Mucosa of gallbladder (tissue), 1 donor: ENCODE measurements at regions not wholly inside any gene's neighbourhood (a gene's known extent, or its start where the extent isn't known, plus 50 kb on each side); places are given as distances from the start of the nearest gene placed in this dataset.

Source experiments
- DNase-seq: peaks from one replicate; pipeline ENCODE4 v3.0.0-alpha.2; 2020; ENCODE audit warnings: low spot score
- donor health status: DM: no; HTN: no; CAD: no.

DNA sequence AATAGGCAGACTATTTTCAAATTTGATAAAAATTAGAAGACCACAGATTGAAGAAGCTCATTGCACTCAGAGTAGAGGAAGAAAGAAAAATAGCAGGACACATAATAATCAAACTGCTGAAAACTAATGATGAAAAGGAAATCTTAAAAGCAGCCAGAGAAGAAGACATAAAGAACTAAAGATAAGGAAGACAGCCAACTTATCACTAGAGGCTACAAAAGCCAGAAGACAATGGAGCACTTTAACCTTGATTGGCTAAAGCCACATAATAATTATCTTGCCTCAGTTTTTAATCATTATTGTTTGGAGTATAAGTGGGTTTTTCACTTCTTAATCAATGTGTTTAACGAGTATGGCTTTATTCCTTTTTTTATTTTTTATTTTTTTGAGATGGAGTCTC is 397.6 kb downstream of the RNF144B start:
- DNase-seq = no peak

DNA sequence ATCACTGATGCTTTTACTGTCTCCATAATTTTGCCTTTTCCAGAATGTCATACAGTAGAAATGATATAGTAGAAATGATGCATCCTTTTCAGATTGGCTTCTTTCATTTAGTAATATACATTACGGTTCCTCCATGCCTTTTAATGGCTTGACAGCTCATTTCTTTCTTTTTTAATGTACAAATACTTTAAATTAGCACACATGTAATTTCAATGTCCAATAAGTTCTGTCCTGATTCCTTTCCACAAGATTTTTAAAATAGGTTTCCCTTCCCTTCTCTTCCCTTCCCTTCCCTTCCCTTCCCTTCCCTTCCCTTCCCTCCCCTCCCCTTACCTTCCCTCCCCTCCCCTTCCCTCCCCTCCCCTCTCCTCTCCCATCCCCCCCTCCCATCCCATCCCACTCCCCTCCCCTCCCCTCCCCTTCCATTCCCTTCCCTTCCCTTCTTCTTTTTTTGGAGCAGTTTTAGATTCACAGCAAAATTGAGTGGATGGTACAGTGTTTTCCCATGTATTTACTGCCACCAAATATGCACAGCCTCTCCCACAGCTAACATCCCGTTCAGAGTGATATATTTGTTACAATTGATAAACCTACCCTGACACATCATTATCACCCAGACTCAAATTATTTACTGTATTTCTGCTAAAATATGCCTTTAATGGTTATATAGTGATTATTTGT is 398.8 kb downstream of the RNF144B start:
- no peak for DNase-seq

DNA sequence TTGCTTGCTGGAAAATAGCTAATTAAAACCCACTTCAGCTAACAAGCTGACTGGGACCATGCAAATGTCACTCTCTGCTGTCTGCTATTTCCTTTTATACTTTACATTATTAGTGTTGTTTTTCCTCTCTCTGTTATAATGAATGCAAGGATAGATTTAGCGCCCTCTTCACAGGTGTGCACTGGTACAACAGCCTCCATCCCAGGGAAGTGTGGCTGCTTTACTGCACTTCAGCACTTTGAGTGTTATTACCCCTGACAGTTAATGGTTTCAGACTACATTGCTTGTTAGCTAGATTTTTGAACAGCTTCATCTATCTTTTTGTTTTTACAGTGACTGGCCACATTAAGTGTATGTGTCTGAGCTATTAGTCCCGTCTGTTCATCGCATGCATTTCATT is 405.7 kb downstream of the RNF144B start:
- DNase-seq = no peak

DNA sequence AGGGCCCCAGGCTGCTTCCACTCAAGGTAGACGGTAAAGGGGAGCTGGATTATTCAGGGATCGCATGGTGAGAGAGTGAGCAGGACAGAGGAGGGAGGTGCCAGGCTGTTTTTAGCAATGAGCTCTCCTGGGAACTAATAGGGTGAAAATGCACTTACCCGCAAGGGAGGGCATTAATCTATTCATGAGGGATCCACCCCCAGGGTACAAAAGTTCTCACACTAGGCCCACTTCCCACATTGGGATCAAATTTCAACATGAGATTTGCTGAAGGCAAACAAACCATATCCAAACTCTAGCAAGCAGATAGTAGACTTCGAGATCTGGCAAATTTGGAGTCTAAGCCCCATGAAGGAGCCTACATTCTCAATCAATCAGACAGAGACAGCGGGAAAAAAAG is 408.6 kb downstream of the RNF144B start:
- DNase-seq = no peak

DNA sequence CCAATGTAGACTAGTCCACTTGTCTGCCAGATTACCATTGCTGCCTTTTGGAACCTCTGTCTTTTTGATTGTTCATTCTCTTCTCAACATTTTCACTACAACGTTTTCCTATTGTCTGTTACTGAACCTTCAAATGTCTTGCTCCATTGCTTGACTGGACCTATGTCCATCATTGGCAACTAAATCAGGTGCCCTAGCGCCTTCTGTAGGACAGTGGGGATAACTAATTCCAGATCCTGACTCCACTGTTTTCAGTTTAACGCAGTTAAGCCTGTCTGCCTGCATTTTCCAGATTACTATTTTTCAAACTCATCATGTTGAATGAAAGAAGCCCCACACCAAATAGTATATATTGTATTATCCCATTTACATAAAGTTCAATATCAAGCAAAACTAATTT is 433.6 kb downstream of the RNF144B start:
- DNase-seq = no peak

DNA sequence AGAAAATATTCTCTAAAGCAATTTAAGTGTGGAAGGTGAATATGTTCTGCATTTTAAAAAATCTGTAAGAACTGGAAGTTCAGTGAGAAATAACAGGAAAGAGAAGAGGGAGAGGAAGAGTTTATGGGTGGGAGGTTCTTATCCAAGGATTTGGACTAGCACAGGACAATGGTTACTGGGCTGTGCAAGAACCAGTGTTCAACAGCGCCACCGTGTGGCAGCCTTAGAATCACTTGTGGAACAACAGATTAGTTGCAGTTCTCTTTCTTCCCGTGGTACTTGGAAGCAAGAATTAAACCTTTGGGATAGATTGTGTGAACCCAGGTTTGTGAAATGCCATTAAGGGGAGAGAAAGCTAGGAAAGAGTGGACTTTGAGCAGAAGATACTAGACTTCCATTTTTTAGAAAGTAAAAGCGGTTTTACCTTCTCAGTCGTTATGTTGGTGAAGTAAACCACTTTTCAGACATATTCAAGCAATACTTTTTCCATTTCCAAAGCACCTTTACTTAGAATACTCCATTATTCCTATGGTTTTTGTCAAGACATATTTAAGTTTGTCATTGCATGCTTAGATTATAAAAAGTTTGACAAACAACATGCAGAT is 436.7 kb downstream of the RNF144B start:
- DNase-seq = no peak

DNA sequence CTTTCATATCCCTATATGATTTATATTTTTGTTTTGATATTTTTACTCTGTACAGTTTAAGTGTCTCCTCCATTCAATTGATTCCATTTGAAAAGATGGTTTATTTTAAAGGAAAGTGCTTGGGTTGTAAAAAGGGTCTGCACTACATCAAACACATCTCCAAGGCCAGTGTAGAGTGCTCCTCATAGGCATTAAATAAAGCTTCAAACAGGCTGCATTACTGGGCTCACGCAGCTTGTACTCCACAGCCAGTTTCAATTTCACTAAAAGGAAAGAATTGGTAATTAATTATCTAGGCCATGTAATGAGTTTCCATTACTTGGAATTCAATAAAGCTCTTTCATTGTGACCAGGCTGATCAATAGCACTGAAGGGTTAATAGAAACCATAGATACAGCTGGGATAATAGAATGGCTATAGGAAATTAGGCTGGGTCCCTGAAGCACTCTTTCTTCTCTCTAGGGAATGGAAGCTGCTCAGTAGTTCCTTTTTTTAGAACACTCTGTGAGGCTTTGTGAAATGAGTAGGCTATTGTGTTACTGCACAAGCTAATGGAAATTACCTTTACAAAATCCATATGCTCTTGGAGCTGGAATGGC is 442.2 kb downstream of the RNF144B start:
- DNase-seq = no peak

DNA sequence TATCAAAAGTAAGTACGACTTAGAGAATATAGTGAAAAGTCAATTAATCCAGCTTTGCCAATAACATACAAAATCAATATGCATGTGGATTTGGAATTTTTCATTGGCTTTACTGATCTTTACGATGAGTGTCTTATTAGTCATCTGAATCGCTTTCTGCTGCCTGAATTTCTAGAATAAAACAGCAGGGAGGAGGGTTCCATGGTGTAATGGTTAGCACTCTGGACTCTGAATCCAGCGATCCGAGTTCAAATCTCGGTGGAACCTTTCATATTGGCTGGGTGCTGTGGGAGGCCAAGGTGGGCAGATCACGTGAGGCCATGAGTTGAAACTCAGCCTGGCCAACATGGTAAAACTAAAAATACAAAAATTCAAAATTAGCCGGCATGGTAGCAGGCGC is 448.8 kb downstream of the RNF144B start:
- DNase-seq = no peak

DNA sequence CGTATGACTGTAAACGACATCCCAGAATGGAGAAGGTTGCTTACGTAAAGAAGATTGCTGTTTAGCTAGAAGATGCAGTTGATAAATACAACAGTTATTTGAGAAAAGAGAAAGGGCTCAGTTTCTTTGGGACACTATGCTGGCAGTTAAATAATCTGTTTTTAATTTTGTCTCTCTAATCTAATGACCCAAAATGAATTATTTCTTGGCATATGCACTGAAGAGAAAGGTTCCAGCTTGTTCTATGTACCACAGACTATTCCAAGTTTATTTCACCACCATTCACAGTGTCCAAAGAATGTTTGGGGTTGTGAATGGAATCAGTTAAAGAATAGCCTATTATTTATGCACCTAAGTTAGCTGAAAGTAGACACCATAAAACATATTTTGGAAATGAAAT is 449.9 kb downstream of the RNF144B start:
- DNase-seq = no peak

DNA sequence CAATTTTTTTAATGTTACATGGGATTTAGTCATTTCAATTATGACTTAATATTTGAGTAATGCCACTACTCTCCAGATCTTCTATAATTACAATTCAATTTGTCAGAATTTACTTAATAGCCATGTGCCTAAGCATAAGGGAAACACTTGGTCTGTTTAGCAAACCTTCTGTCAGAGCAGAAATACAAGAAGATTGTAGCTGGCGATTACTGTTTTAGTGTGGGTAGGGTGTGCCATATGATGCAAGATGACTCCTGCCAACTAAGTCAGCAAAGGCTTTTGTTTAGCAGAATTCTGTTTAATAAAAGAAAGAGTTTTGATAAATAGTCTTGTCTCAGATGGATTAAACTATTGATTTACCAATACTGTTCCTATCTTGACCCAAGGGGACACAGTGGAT is 455.4 kb downstream of the RNF144B start:
- no peak for DNase-seq

DNA sequence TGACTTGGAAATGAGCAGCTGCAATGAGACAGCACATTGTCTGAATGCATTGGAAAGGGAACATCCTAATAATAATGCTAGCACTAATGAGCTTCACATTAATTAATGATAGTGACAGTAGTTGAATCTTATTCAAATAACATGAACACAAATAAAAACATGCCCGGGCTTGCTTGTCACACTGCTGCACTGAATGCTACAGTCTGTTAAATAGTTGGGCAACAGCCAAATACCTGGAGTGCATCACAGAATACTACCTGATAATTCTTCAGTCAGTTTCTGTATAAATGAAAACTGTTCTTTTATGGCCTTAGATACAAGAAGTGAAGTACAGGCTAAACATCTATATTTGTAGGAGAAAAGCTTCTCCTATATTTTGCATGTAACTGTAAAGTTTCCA is 458.7 kb downstream of the RNF144B start:
- no peak for DNase-seq

DNA sequence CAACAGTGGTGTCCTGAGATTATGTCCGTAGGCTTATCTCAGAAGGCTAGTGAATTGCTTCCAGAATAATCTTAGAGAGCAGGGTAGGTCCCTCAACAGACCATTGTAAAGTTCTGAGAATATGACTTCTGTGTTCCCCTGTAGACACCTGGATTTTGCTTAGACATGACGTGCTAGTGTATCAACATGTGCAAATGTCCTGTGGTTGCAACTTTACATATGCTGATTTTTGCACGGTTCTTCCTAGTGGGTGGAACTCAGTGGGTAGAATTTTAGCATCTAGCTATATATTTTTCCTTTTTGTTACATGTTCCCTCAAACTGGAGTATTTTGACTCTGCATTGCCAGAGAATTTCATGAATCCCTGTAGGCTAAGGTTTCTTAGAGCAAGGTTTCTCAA is 459.2 kb downstream of the RNF144B start:
- no peak for DNase-seq

DNA sequence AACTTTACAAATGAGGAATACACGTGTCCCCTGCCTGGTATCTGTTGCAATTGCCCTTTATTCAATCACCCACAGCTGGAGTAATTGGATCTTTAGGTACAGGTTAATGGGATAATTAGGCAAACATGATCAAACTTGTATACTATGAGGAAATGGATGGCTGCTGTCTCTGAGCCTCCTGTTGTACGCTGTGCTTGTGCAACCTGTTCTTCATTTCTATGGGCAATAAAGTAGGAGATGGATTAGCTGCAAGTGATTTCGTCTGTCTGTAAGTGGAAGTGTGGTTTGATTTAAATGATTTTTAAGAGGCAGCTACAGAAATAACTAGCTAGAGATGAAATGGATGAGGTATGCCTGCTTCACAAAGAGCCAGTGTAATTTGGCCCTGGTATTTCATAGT is 474.1 kb downstream of the RNF144B start:
- no peak for DNase-seq

DNA sequence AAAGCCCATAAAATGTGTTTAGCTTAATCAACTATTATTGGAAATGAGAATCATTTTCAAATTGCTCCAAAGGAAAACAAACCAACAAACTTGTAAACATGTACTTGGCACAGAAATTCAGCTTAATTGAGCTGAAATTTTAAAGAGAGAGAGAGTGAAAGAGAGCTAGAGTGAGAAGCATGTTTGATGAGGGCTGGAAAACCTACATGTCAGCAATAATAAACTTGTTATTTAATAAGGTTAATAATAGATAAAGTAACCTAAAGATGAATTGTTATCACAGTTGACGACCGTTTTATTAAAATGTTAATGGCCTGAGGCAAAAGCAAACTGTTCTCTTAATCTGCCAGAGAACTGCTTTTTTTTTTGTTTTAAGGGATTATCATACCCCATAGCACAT is 496.1 kb downstream of the RNF144B start:
- DNase-seq = no peak

DNA sequence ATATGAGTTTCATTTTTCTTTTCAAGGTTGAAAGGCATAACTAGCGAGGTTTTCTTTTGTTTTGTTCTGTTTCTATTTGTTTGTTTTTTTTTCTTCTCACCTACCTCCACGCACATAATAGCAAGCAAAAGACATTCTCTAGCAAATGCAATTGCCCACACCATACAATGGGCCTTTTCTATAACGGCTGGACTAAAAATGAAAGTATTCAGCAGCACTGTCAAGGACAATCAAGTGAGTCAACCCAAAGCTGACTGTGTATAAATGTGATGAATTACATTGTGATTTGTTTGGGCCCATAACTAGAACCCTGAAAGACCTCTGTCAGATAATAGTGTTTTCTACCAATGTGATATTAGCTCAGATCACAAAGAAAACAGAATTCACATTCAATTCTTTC is 496.7 kb downstream of the RNF144B start:
- no peak for DNase-seq

DNA sequence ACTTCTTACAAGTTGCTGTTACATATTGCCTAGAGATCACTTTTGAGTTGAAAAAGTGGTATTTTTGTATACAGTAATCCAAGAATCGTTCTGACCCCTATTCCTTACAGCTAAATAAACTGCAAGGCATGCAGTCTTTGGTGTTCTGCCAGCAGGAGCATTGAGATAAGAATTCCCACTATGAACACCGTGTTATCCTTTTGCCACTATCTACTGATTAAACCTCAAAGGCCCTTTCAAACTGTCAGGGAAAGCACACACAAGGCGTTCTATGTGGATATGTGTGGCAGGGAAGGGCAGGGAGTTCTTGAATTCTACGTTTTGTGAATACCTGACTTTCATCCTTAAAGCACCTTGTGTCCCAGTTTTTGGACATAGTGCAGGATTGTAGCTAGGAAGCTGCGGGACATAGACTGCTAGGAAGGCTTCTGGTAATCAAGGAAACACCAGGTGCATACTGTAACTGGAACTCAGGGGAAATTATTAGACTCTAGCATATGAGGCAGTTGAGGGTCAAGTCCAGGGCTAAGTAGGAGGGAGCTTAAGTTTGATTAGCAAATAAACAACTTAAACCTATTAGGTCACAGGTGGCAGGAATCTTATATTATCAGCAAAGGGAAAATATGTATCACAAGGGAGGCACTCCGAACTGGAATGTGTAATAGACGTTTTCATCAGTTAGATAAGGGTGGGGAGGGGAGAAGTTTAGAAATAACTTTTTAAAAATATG is 506.6 kb downstream of the RNF144B start:
- no peak for DNase-seq

DNA sequence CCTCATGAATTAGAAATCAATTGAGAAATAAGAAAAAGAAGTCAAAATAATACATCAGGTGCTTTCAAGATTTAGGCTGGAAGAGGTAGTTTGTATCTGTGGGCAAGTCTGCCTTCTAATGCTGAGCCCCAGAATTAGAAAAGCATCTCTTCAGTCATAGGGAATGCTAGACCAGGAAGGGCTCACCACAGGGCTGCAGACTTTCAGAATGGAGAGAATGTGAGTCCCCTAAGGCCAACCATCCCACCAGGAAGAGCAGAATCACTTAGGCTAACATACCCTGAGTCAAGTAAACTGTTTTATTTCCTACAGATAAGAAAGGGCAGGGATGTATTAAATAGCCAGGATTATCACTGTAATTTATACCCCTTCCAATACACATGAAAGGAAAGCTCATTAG is 510.2 kb downstream of the RNF144B start:
- DNase-seq = no peak

DNA sequence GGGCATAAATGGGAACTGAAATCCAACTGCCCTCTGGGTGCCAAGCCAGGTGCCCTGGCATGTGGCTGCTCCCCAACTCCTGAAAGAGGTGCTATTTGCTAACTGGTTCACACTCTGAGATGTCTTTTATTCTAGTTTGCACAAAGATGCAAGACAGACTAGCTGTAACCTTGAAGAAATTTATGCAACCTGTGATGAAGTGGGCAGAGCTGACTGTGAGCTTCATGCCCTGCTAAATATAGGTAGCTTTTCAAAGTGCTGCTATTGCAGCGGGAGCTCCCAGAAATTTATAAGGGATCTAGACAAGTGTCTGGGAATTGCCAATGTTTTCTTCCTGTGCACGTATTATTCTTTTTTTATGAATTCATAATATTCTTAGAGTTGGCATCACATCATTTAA is 517.5 kb downstream of the RNF144B start:
- no peak for DNase-seq

DNA sequence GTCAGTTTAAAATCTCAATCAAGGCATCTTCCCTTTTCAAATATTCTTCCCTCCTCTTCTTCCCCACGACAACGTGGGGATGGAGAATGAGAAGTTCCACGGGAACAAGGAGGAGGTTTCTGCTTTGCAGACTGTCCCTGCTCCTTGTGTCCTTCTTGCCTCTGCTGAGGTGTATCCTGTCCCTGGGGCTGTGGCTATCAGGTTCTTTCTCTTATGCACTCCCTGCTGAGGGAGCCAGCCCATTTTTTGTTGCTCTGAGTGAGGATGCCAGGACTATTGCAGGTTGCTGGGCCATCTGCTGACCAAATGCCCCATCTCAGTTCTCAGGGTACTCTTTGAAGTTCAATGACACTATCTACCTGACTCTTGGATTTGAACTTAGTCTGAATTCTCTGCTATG is 533.6 kb downstream of the RNF144B start:
- DNase-seq = no peak

DNA sequence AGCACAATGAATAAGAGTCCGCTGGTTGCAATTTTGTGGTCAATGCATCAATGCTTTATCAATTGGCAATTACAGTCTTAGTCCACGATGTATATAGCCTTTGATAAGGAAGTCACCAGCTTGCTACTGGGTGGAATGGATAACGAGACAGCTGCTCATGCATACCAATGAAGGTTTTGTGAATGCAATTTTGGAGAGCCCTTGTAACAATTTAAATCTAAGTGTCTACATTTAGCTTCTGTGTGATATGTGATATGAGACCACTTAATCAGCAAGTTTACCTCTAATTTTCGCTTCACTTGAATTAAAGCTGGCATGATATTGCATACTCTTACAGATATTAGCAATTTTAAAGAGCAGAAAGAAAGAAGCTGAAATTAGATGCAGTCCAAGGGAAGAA is 543.9 kb downstream of the RNF144B start:
- no peak for DNase-seq

DNA sequence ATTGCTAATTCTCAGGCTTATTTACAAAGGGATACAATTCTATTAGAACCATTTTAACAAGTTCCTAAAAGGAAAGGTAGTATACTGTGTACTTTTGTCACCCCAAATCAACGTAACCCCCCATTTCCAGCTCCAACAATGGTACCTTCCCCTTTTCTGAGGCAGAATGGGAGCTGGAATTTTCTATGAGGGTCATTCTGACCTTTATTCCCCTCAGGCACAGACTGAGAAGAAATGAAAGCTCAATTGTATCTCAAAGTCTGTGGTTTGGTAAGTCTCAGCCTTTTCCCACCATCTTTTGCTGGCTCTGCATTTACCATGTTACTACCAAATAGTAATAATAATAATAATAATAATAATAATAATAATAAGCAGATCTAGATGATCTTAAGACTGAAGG is 571.0 kb downstream of the RNF144B start:
- no peak for DNase-seq

DNA sequence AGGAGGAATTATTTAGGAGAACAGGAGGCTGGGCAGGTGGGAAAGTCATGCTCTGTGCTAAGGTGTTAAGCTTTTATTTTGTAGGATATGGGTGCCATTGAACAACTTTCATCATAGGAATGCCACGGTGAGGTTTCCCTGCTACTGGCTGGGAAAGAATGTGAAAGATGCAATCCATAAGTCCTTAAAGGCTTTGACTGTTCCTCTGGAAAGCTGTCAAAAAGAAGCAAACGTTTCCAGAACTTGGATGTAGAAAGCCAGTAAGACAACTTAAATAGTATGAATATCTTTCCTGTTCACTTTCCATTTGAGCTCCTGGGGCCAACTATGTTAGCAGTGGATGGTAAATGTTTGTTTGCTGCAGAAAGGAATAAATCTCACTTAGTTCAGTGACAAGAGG is 574.4 kb downstream of the RNF144B start:
- DNase-seq = no peak

DNA sequence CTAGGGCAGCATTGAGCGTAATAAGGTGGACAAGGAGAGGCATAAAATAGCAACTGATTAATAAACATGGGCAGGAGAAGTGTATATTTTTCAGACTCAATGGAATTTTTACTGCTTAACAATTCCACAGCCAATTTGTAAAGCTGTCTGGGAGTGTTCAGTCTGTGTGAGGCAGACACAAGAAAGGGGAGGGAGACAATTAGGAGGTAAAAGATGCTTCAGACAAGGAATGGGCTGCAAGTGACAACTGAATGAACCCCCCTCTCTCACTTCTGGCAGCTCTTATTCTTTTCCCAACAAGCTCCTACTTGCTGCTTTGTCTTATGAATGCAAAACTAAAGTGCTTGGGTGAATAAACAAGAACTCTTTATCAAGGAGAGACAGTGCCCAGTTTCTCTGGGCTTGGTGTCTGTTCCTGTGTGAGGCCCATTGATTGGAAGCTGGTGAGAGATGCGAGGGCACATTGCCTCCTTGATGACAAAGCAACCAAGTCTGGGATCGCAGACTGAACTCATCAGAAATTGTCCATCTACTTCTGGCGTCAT is 575.3 kb downstream of the RNF144B start:
- no peak for DNase-seq
